MCF 10A (cell line): ENCODE measurements at regions not wholly inside any gene's neighbourhood (a gene's known extent, or its start where the extent isn't known, plus 50 kb on each side); places are given as distances from the start of the nearest gene placed in this dataset.

Experiments used
- BruUV-seq: library from RNA; stranded (reverse); fragments of 400-500 nt; replicated peaks from 2 replicates; lab custom pipeline; 2021; lab: Mats Ljungman, UMichigan
- CTCF ChIA-PET: fragments of 300-600 bp; sonication (Branson Sonifier 250); formaldehyde crosslinking; extraction: SDS; loops from one replicate; lab custom pipeline; 2021; ENCODE audit warnings: antibody characterized with exemption, inconsistent platforms; lab: Yijun Ruan, JAX
- POLR2A ChIA-PET: fragments of 300-600, 350-650 bp; sonication (Branson Sonifier 250); formaldehyde crosslinking; extraction: SDS; loops from one replicate; lab custom pipeline; 2020; ENCODE audit warnings: antibody characterized with exemption, inconsistent platforms; lab: Yijun Ruan, JAX
- DNase-seq: peaks from one replicate; pipeline ENCODE4 v3.0.0-alpha.2; 2018; ENCODE audit not compliant: unreplicated experiment
- H3K27ac Mint-ChIP-seq: one replicate; pipeline ENCODE4 v1.8.0; 2022; ENCODE audit warnings: mild to moderate bottlenecking, low read depth, mixed read lengths; ENCODE audit not compliant: unreplicated experiment
- H3K27me3 Mint-ChIP-seq: one replicate; pipeline ENCODE4 v1.8.0; 2022; ENCODE audit warnings: mixed read lengths; ENCODE audit not compliant: insufficient read depth, unreplicated experiment
- H3K36me3 Mint-ChIP-seq: one replicate; pipeline ENCODE4 v1.8.0; 2022; ENCODE audit warnings: mild to moderate bottlenecking, moderate library complexity, mixed read lengths; ENCODE audit not compliant: insufficient read depth, unreplicated experiment
- H3K4me1 Mint-ChIP-seq: one replicate; pipeline ENCODE4 v1.8.0; 2022; ENCODE audit warnings: mixed read lengths; ENCODE audit not compliant: insufficient read depth, unreplicated experiment
- H3K4me3 Mint-ChIP-seq: one replicate; pipeline ENCODE4 v1.8.0; 2022; ENCODE audit warnings: mild to moderate bottlenecking, moderate library complexity, mixed read lengths; ENCODE audit not compliant: unreplicated experiment
- H3K9me3 Mint-ChIP-seq: one replicate; pipeline ENCODE4 v1.8.0; 2022; ENCODE audit warnings: mixed read lengths; ENCODE audit not compliant: unreplicated experiment
- CTCF ChIP-seq: fragments of 200-600 bp; IDR thresholded peaks from one replicate; pipeline ENCODE4 v1.8.0; 2022; ENCODE audit warnings: antibody characterized with exemption, mild to moderate bottlenecking; ENCODE audit not compliant: unreplicated experiment
- intact Hi-C: fragments of 100-400 bp; cut with micrococcal nuclease; formaldehyde crosslinking; loops from 2 replicates; pipeline ENCODE4 v1.14.1; 2022

GRCh38 chr1:163863731-163864130 is 542.0 kb downstream of the NUF2 start:
- Mint-ChIP-seq H3K4me3 (no peak overlapping the region), H3K27me3 (no peaks in the 10 kb centered on the region), H3K27ac (no peak overlapping the region), H3K9me3 (peaks cover 18% of the 10 kb centered on the region), H3K36me3 (no peaks in the 10 kb centered on the region), H3K4me1 (no peaks in the 10 kb centered on the region)
- TF ChIP-seq CTCF, result no peak
- no TSS peak for BruUV-seq
- intact Hi-C loops, result no loop called here
- ChIA-PET CTCF (interaction anchor here (0.7 to 2.4 kb wide), 2 partner anchors 10 to 17 kb away, joined by 3 to 12 read pairs; no protein-coding TSS in a partner anchor), POLR2A (no interaction called here)
- no peak for DNase-seq

GRCh38 chr1:163864207-163864606 is 542.5 kb downstream of the NUF2 start:
- intact Hi-C loops, result no loop called here
- no peak overlapping the region for H3K4me3 Mint-ChIP-seq
- no peak for DNase-seq
- H3K36me3 Mint-ChIP-seq, result no peaks in the 10 kb centered on the region
- H3K9me3 Mint-ChIP-seq, result peaks cover 20% of the 10 kb centered on the region
- H3K4me1 Mint-ChIP-seq, result no peaks in the 10 kb centered on the region
- BruUV-seq, result no TSS peak
- H3K27me3 Mint-ChIP-seq, result no peaks in the 10 kb centered on the region
- H3K27ac Mint-ChIP-seq, result no peak overlapping the region
- ChIA-PET CTCF (interaction anchor here (0.7 to 2.4 kb wide), 4 partner anchors 10 to 922 kb away, joined by 3 to 12 read pairs (median 3); no protein-coding TSS in a partner anchor), POLR2A (no interaction called here)
- TF ChIP-seq CTCF, result no peak

DNA sequence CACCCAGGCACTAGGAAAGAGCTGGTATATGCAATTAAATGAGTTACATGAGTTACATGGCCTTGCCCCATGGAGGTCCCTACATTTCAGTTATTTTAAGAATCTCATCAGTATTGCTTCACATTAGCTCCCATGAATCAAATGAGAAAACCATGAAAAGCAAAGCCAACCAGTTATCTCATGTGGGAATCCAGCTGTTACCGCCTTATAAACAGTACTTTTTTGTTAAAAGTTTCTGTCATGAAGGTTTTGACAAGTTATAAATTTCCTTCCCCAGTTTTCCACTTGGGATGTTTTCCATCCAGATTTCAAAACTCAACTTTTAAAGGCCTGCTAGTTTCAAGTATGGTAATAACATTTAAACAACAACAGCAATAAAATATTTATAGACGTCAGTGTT is 544.8 kb downstream of the NUF2 start:
- H3K27me3 Mint-ChIP-seq, result no peaks in the 10 kb centered on the region
- CTCF ChIA-PET, result interaction anchor here (0.6 kb wide), 2 partner anchors 143 to 648 kb away, joined by 3 to 6 read pairs; no protein-coding TSS in a partner anchor
- POLR2A ChIA-PET, result no interaction called here
- no peak overlapping the region for H3K27ac Mint-ChIP-seq
- intact Hi-C loops, result no loop called here
- DNase-seq, result no peak
- TF ChIP-seq CTCF, result no peak
- no peaks in the 10 kb centered on the region for H3K36me3 Mint-ChIP-seq
- H3K4me1 Mint-ChIP-seq, result peaks cover 7% of the 10 kb centered on the region
- no peak overlapping the region for H3K4me3 Mint-ChIP-seq
- BruUV-seq, result no TSS peak
- peaks cover 20% of the 10 kb centered on the region for H3K9me3 Mint-ChIP-seq

DNA sequence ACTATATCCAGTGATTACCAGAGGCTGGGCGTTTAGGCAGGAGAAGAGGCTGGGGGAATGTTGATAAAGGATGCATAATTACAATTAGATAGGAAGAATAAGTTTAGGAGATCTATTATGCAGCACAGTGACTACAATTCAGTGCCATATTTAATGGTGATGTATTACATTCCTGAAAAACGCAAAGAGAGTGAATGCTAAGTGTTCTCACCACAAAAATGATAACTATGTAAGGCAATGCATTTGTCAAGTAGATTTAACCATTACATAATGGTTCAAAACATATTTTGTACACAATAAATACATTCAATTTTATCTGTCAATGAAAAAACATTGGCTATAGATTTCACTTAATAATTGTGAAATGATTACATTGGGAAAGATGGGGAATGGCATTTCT is 548.9 kb downstream of the NUF2 start:
- intact Hi-C loops, result no loop called here
- H3K27ac Mint-ChIP-seq, result no peak overlapping the region
- BruUV-seq, result no TSS peak
- H3K9me3 Mint-ChIP-seq, result peaks cover 20% of the 10 kb centered on the region
- no peaks in the 10 kb centered on the region for H3K36me3 Mint-ChIP-seq
- POLR2A ChIA-PET, result no interaction called here
- peaks cover 14% of the 10 kb centered on the region for H3K4me1 Mint-ChIP-seq
- CTCF ChIA-PET, result no interaction called here
- H3K27me3 Mint-ChIP-seq, result no peaks in the 10 kb centered on the region
- H3K4me3 Mint-ChIP-seq, result no peak overlapping the region
- DNase-seq, result no peak
- TF ChIP-seq CTCF, result no peak
